HL-60 (cell line): ENCODE measurements at regions not wholly inside any gene's neighbourhood (a gene's known extent, or its start where the extent isn't known, plus 50 kb on each side); places are given as distances from the start of the nearest gene placed in this dataset.

Experiments
- DNase-seq, 2 experiments: peaks; one replicate each; pipeline ENCODE4 v3.0.0-alpha.2; 2010 to 2020; ENCODE audit warnings: low read depth in 1 of 2, low spot score in 1 of 2
- H3K27ac ChIP-seq: fragments of 250-450 bp; sonication (Bioruptor Pico); replicated peaks from 2 replicates; pipeline ENCODE4 v1.5.1; 2020; ENCODE audit warnings: mild to moderate bottlenecking, moderate library complexity
- H3K27me3 ChIP-seq: fragments of 250-450 bp; sonication (Bioruptor Pico); 2 replicates; pipeline ENCODE4 v1.5.1; 2021; ENCODE audit warnings: mild to moderate bottlenecking, moderate library complexity; ENCODE audit not compliant: insufficient read depth, poor library complexity, severe bottlenecking
- H3K4me3 ChIP-seq: replicated peaks from 2 replicates; pipeline ENCODE4 v1.5.1; 2011; ENCODE audit warnings: mild to moderate bottlenecking, control low read depth, low read length; ENCODE audit not compliant: insufficient read depth
- CTCF ChIP-seq: IDR thresholded peaks from one replicate; pipeline ENCODE4 v1.5.1; 2011; ENCODE audit warnings: low read length, control low read depth, inconsistent platforms; ENCODE audit not compliant: insufficient read depth
- GABPA ChIP-seq: IDR thresholded peaks from 2 replicates; pipeline ENCODE4 v1.6.1; 2012; ENCODE audit warnings: low read depth
- POLR2AphosphoS5 ChIP-seq: IDR thresholded peaks from 2 replicates; pipeline ENCODE4 v1.6.1; 2012; ENCODE audit warnings: low read depth
- REST ChIP-seq: IDR thresholded peaks from 2 replicates; pipeline ENCODE4 v1.6.1; 2012; ENCODE audit warnings: low read depth; ENCODE audit not compliant: insufficient replicate concordance
- SPI1 ChIP-seq: IDR thresholded peaks from 2 replicates; pipeline ENCODE4 v1.6.1; 2012; ENCODE audit warnings: low read depth, mild to moderate bottlenecking, borderline replicate concordance

DNA sequence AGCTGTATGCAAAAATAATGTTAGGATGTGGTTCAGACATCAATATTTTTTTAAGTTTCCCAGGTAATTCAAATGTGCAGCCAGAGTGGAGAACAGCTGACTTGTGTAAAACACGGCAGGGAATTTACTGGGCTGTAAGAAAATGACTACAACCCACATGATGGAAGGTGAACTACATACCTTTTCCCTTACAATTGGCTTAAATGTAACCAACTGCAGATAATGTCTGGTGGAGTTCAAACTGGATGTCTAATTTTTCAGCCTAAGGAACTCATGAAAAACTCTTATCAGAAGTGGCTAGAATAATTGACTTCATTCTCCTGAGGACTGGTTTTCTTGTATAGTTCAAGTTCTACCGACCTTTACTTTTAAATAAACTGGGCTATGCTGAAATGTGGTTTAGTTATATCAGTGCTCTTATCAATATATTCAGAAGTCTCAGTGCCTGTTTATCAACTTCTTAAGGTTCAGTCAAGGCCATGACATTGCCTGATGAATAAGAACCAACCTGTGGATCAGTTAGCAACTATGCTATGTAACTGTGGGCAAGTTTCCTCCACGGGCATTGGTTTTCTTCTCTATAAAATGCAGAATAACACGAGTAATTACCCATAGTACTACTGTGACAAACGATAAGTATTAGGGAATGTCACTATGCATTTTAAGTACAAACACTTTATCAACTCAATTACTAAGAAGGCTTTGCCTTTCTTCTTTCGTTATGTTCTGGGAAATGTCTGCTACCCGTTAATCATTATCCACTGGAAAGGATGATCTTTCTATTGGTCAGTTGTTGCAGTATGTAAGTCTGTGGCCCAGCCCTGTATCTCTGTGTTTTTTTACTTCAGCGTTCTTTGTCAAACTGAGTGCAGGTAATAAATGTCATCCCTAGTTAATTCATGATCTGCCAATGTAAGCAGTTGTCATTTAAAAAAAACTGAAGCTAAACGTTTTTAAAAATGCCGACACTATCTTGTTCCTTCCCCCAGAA lies 181.6 kb downstream of the PCDH7 start:
- TF ChIP-seq POLR2AphosphoS5 (no peak), CTCF (no peak), REST (no peak), GABPA (no peak), SPI1 (no peak)

DNA sequence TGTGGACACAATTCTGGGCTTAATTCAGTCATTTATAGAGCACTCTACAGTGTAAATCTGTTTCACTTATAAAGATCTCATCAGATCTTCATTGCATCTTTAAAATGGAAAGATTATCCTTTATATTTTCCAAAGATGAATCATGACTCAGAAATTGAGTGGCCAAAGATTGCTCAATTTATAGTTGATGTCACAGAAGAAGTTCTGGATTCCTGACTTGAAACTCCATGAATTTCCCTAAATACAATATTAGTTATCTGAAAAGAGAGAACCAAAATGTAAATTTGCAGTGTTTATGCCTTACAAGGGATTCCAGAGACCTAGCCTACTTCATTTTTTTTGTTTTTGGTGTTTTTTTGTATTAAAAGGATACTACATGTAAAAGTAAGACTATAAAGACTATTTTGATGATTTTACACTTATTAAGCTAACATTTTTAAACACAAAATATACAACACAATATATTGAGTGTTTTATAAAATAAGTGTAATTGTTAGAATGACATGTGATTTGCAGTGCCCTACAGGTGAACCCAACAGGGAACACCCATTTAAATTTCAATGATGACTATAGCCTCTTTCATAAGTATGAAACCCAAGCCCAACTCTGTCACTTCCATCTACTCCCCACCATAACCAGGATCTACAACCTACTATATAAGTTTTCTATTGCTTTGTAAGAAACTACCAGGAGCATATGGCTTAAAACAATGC lies 183.5 kb downstream of the PCDH7 start:
- Histone ChIP-seq H3K27me3 (no peaks in the 10 kb centered on the region), H3K27ac (no peak overlapping the region), H3K4me3 (no peak overlapping the region)
- TF ChIP-seq POLR2AphosphoS5 (no peak), SPI1 (no peak), GABPA (no peak), REST (no peak), CTCF (no peak)
- DNase-seq: no peak

More for the DNA sequence above, 181.6 kb downstream of the PCDH7 start:
- no peaks in the 10 kb centered on the region for H3K27me3 ChIP-seq
- no peak overlapping the region for H3K4me3 ChIP-seq
- no peak for DNase-seq
- H3K27ac ChIP-seq: no peak overlapping the region

GRCh38 chr4:30904215-30904555 lies 184.0 kb downstream of the PCDH7 start:
- no peak for TF ChIP-seq REST
- no peak for TF ChIP-seq GABPA
- no peaks in the 10 kb centered on the region for H3K27me3 ChIP-seq
- H3K27ac ChIP-seq: no peak overlapping the region
- no peak for DNase-seq
- H3K4me3 ChIP-seq: no peak overlapping the region
